ENCODE measurements at regions not wholly inside any gene's neighbourhood (a gene's known extent, or its start where the extent isn't known, plus 50 kb on each side); places are given as distances from the start of the nearest gene placed in this dataset.

- no peak for TF ChIP-seq POLR2A (IDR thresholded peaks at IDR 0.05)
- TF ChIP-seq, protein P1, sequence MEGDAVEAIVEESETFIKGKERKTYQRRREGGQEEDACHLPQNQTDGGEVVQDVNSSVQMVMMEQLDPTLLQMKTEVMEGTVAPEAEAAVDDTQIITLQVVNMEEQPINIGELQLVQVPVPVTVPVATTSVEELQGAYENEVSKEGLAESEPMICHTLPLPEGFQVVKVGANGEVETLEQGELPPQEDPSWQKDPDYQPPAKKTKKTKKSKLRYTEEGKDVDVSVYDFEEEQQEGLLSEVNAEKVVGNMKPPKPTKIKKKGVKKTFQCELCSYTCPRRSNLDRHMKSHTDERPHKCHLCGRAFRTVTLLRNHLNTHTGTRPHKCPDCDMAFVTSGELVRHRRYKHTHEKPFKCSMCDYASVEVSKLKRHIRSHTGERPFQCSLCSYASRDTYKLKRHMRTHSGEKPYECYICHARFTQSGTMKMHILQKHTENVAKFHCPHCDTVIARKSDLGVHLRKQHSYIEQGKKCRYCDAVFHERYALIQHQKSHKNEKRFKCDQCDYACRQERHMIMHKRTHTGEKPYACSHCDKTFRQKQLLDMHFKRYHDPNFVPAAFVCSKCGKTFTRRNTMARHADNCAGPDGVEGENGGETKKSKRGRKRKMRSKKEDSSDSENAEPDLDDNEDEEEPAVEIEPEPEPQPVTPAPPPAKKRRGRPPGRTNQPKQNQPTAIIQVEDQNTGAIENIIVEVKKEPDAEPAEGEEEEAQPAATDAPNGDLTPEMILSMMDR (IDR thresholded peaks at IDR 0.05) = no peak
These were observed 343.7 kb downstream of the NSUN3 start for GRCh38 chr3:94406595-94406994.

Measured in body of pancreas (tissue), 4 donors.